MCF 10A (cell line): ENCODE measurements at regions not wholly inside any gene's neighbourhood (a gene's known extent, or its start where the extent isn't known, plus 50 kb on each side); places are given as distances from the start of the nearest gene placed in this dataset.

ENCODE experiments used
- BruUV-seq: library from RNA; stranded (reverse); fragments of 400-500 nt; replicated peaks from 2 replicates; lab custom pipeline; 2021; lab: Mats Ljungman, UMichigan
- CTCF ChIA-PET: fragments of 300-600 bp; sonication (Branson Sonifier 250); formaldehyde crosslinking; extraction: SDS; loops from one replicate; lab custom pipeline; 2021; ENCODE audit warnings: antibody characterized with exemption, inconsistent platforms; lab: Yijun Ruan, JAX
- POLR2A ChIA-PET: fragments of 300-600, 350-650 bp; sonication (Branson Sonifier 250); formaldehyde crosslinking; extraction: SDS; loops from one replicate; lab custom pipeline; 2020; ENCODE audit warnings: antibody characterized with exemption, inconsistent platforms; lab: Yijun Ruan, JAX
- DNase-seq: peaks from one replicate; pipeline ENCODE4 v3.0.0-alpha.2; 2018; ENCODE audit not compliant: unreplicated experiment
- H3K27ac Mint-ChIP-seq: one replicate; pipeline ENCODE4 v1.8.0; 2022; ENCODE audit warnings: mild to moderate bottlenecking, low read depth, mixed read lengths; ENCODE audit not compliant: unreplicated experiment
- H3K27me3 Mint-ChIP-seq: one replicate; pipeline ENCODE4 v1.8.0; 2022; ENCODE audit warnings: mixed read lengths; ENCODE audit not compliant: insufficient read depth, unreplicated experiment
- H3K36me3 Mint-ChIP-seq: one replicate; pipeline ENCODE4 v1.8.0; 2022; ENCODE audit warnings: mild to moderate bottlenecking, moderate library complexity, mixed read lengths; ENCODE audit not compliant: insufficient read depth, unreplicated experiment
- H3K4me1 Mint-ChIP-seq: one replicate; pipeline ENCODE4 v1.8.0; 2022; ENCODE audit warnings: mixed read lengths; ENCODE audit not compliant: insufficient read depth, unreplicated experiment
- H3K4me3 Mint-ChIP-seq: one replicate; pipeline ENCODE4 v1.8.0; 2022; ENCODE audit warnings: mild to moderate bottlenecking, moderate library complexity, mixed read lengths; ENCODE audit not compliant: unreplicated experiment
- H3K9me3 Mint-ChIP-seq: one replicate; pipeline ENCODE4 v1.8.0; 2022; ENCODE audit warnings: mixed read lengths; ENCODE audit not compliant: unreplicated experiment
- intact Hi-C: fragments of 100-400 bp; cut with micrococcal nuclease; formaldehyde crosslinking; loops from 2 replicates; pipeline ENCODE4 v1.14.1; 2022
- TF ChIP-seq, protein P1 (sequence below): fragments of 200-600 bp; IDR thresholded peaks from one replicate; pipeline ENCODE4 v1.8.0; 2022; ENCODE audit warnings: antibody characterized with exemption, mild to moderate bottlenecking; ENCODE audit not compliant: unreplicated experiment

- DNase-seq: no peak
- Mint-ChIP-seq H3K27me3 (no peaks in the 10 kb centered on the region), H3K9me3 (no peaks in the 10 kb centered on the region), H3K4me1 (peaks cover 46% of the 10 kb centered on the region), H3K36me3 (no peaks in the 10 kb centered on the region), H3K4me3 (peak overlapping the region; percentile 7), H3K27ac (peak overlapping the region; percentile 20)
- no TSS peak for BruUV-seq
- TF ChIP-seq, protein P1, sequence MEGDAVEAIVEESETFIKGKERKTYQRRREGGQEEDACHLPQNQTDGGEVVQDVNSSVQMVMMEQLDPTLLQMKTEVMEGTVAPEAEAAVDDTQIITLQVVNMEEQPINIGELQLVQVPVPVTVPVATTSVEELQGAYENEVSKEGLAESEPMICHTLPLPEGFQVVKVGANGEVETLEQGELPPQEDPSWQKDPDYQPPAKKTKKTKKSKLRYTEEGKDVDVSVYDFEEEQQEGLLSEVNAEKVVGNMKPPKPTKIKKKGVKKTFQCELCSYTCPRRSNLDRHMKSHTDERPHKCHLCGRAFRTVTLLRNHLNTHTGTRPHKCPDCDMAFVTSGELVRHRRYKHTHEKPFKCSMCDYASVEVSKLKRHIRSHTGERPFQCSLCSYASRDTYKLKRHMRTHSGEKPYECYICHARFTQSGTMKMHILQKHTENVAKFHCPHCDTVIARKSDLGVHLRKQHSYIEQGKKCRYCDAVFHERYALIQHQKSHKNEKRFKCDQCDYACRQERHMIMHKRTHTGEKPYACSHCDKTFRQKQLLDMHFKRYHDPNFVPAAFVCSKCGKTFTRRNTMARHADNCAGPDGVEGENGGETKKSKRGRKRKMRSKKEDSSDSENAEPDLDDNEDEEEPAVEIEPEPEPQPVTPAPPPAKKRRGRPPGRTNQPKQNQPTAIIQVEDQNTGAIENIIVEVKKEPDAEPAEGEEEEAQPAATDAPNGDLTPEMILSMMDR: no peak
- intact Hi-C loops: loop anchor here (5.0 kb wide), 1 partner anchor 52 kb away; no protein-coding TSS in a partner anchor
- CTCF ChIA-PET: interaction anchor here (0.6 to 1.2 kb wide), 2 partner anchors 353 to 518 kb away, joined by 3 read pairs; no protein-coding TSS in a partner anchor
- POLR2A ChIA-PET: interaction anchor here (0.6 kb wide), 2 partner anchors 13 to 357 kb away, joined by 3 read pairs; no protein-coding TSS in a partner anchor
These were observed 351.7 kb downstream of the SPRY2 start for GRCh38 chr13:79989217-79989661.

DNA sequence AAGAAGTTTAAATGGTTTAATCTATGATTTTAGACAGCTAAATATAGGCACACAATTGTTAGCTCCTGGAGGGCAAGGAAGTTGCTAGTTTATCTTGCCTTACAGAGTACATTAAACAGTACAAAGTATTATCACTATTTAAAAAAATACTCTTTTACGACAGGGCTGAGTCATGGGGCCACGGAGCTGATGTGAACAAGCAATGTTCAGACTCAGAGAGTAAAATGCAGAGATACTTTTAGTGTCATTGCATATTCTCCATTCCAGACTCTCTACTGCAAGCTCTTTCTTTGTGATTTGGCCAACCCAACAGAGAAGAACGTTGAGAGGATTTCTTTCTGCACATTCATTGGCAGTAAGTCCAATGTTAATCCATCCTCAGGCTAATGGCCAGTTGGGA, 352.4 kb downstream of the SPRY2 start:
- Mint-ChIP-seq H3K36me3 (no peaks in the 10 kb centered on the region), H3K4me3 (no peak overlapping the region), H3K27ac (peak overlapping the region; percentile 20), H3K27me3 (no peaks in the 10 kb centered on the region), H3K9me3 (no peaks in the 10 kb centered on the region), H3K4me1 (peaks cover 46% of the 10 kb centered on the region)
- TF ChIP-seq, protein P1: no peak
- intact Hi-C loops: loop anchor here (5.0 kb wide), 1 partner anchor 51 kb away; no protein-coding TSS in a partner anchor
- POLR2A ChIA-PET: interaction anchor here (0.9 to 1.6 kb wide), 3 partner anchors 15 to 426 kb away, joined by 3 to 6 read pairs (median 3); no protein-coding TSS in a partner anchor
- CTCF ChIA-PET: interaction anchor here (1.2 kb wide), 1 partner anchor 354 kb away, joined by 3 read pairs; no protein-coding TSS in a partner anchor
- no TSS peak for BruUV-seq
- no peak for DNase-seq

- ChIA-PET POLR2A (interaction anchor here (0.9 to 1.6 kb wide), 4 partner anchors 14 to 425 kb away, joined by 3 to 6 read pairs (median 4); no protein-coding TSS in a partner anchor), CTCF (interaction anchor here (1.2 kb wide), 1 partner anchor 355 kb away, joined by 3 read pairs; no protein-coding TSS in a partner anchor)
- TF ChIP-seq, protein P1: no peak
- no TSS peak for BruUV-seq
- intact Hi-C loops: loop anchor here (5.0 kb wide), 1 partner anchor 50 kb away; no protein-coding TSS in a partner anchor
- no peaks in the 10 kb centered on the region for H3K9me3 Mint-ChIP-seq
- H3K27ac Mint-ChIP-seq: peak overlapping the region; percentile 20
- no peaks in the 10 kb centered on the region for H3K36me3 Mint-ChIP-seq
- no peak overlapping the region for H3K4me3 Mint-ChIP-seq
- H3K27me3 Mint-ChIP-seq: no peaks in the 10 kb centered on the region
- DNase-seq: no peak
- peaks cover 46% of the 10 kb centered on the region for H3K4me1 Mint-ChIP-seq
These were observed 353.2 kb downstream of the SPRY2 start for GRCh38 chr13:79987761-79988160.

DNA sequence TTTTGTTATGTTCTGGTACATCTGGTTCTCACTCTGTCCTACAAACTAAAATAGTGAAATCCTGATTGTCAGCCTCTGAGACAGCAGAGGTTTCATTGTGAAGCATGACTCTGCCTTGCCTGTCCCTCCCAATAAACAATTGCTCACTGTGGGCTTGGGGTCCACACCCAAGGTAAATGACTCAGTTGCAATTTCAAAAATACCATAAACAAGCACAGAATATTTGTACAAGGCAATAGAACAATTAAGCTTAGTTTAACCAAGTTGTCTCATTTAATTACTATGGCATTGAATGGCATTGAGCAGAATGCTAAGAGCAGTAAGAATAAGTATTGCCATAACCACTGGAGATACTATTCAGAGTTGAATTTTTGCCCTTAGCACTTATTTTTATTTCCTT, 353.6 kb downstream of the SPRY2 start:
- intact Hi-C loops: loop anchor here (5.0 kb wide), 1 partner anchor 50 kb away; no protein-coding TSS in a partner anchor
- Mint-ChIP-seq H3K9me3 (no peaks in the 10 kb centered on the region), H3K4me1 (peaks cover 46% of the 10 kb centered on the region), H3K36me3 (no peaks in the 10 kb centered on the region), H3K27me3 (no peaks in the 10 kb centered on the region), H3K4me3 (no peak overlapping the region), H3K27ac (peak overlapping the region; percentile 20)
- TF ChIP-seq, protein P1: no peak
- no TSS peak for BruUV-seq
- no peak for DNase-seq
- CTCF ChIA-PET: interaction anchor here (0.6 to 0.8 kb wide), 2 partner anchors 10 to 447 kb away, joined by 3 read pairs; no protein-coding TSS in a partner anchor
- POLR2A ChIA-PET: interaction anchor here (1.0 to 1.6 kb wide), 3 partner anchors 14 to 355 kb away, joined by 3 to 6 read pairs (median 4); no protein-coding TSS in a partner anchor
